Lower leg skin (tissue), 3 donors: ENCODE measurements at regions not wholly inside any gene's neighbourhood (a gene's known extent, or its start where the extent isn't known, plus 50 kb on each side); places are given as distances from the start of the nearest gene placed in this dataset.

Source experiments
- CTCF ChIP-seq, 3 donors: fragments of 450-650 bp; IDR thresholded peaks; one replicate each; pipeline ENCODE4 v1.5.1; 2016; ENCODE audit warnings: antibody characterized with exemption in 3 of 3, mild to moderate bottlenecking in 3 of 3, moderate library complexity in 2 of 3
- POLR2A ChIP-seq, 2 donors: fragments of 450-650 bp; IDR thresholded peaks; one replicate each; pipeline ENCODE4 v1.6.1; 2016 to 2017; ENCODE audit warnings: antibody characterized with exemption in 2 of 2, mild to moderate bottlenecking in 1 of 2, moderate library complexity in 1 of 2

GRCh38 chr4:18214411-18215055 lies 193.0 kb upstream of the LCORL start:
- no peak for TF ChIP-seq CTCF (IDR thresholded peaks at IDR 0.05)
- TF ChIP-seq POLR2A (IDR thresholded peaks at IDR 0.05), result no peak
